Uterus (tissue), 2 donors: ENCODE measurements at regions not wholly inside any gene's neighbourhood (a gene's known extent, or its start where the extent isn't known, plus 50 kb on each side); places are given as distances from the start of the nearest gene placed in this dataset.

Experiments used
- POLR2A ChIP-seq, 2 donors: fragments of 450-650 bp; IDR thresholded peaks; one replicate each; pipeline ENCODE4 v1.6.1; 2016; ENCODE audit warnings: antibody characterized with exemption in 2 of 2, mild to moderate bottlenecking in 1 of 2, moderate library complexity in 1 of 2
- TF ChIP-seq, protein P1 (sequence below), 4 experiments: fragments of 200-600 bp in 2 of 4; fragments of 450-650 bp in 2 of 4; sonication (generic) in 2 of 4; IDR thresholded peaks; one replicate each; pipeline ENCODE4 v1.5.1; 2016 to 2019; ENCODE audit warnings: antibody characterized with exemption in 4 of 4, mild to moderate bottlenecking in 2 of 4, moderate library complexity in 1 of 4

DNA sequence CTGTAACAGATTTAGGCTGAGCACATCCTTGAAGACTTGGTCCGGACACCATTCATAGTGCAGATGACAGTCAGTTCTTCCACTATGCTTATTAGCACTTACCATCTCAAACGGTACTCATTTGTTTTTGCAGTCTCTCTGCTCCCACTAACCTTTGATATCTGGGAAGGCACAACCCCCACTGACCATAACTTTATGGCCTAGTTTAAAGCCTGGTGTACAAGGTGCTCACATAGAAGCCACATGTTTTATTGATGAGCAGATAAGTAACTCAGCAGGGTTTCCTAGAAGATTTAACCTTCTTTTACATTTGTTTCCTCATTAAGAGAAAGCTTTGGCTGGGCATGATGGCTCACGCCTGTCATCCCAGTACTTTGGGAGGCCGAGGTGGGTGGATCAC lies 119.3 kb upstream of the MAGI3 start:
- TF ChIP-seq, protein P1, sequence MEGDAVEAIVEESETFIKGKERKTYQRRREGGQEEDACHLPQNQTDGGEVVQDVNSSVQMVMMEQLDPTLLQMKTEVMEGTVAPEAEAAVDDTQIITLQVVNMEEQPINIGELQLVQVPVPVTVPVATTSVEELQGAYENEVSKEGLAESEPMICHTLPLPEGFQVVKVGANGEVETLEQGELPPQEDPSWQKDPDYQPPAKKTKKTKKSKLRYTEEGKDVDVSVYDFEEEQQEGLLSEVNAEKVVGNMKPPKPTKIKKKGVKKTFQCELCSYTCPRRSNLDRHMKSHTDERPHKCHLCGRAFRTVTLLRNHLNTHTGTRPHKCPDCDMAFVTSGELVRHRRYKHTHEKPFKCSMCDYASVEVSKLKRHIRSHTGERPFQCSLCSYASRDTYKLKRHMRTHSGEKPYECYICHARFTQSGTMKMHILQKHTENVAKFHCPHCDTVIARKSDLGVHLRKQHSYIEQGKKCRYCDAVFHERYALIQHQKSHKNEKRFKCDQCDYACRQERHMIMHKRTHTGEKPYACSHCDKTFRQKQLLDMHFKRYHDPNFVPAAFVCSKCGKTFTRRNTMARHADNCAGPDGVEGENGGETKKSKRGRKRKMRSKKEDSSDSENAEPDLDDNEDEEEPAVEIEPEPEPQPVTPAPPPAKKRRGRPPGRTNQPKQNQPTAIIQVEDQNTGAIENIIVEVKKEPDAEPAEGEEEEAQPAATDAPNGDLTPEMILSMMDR (IDR thresholded peaks at IDR 0.05), result no peak
- no peak for TF ChIP-seq POLR2A (IDR thresholded peaks at IDR 0.05)
